CD4-positive, alpha-beta T cell treated with Interferon alpha-2 for 1 hour (primary cell): ENCODE measurements at regions not wholly inside any gene's neighbourhood (a gene's known extent, or its start where the extent isn't known, plus 50 kb on each side); places are given as distances from the start of the nearest gene placed in this dataset.
"Not testable (repeated sequence)": the region's sequence is repeated elsewhere in the genome, so short reads cannot be mapped to it uniquely, and the experiment has no call there.

Experiments used
- DNase-seq, 2 donors: peaks; one replicate each; pipeline ENCODE4 v3.0.0-alpha.2; 2020 to 2022

- no peak for DNase-seq
Measured at GRCh38 chr16:60204181-60204580, 1470.1 kb upstream of the GOT2 start.

GRCh38 chr16:60203525-60204124 is 1469.5 kb upstream of the GOT2 start:
- no peak for DNase-seq

GRCh38 chr16:60200729-60201128 is 1466.6 kb upstream of the GOT2 start:
- DNase-seq = not testable (repeated sequence)

- no peak for DNase-seq
Measured at GRCh38 chr16:60200161-60200560, 1466.0 kb upstream of the GOT2 start.

GRCh38 chr16:60199150-60199549 is 1465.0 kb upstream of the GOT2 start:
- DNase-seq = no peak

GRCh38 chr16:60181536-60181935 is 1447.4 kb upstream of the GOT2 start:
- DNase-seq = no peak

GRCh38 chr16:60180609-60181008 is 1446.5 kb upstream of the GOT2 start:
- DNase-seq = no peak

- no peak for DNase-seq
Measured at GRCh38 chr16:60170196-60170595, 1436.1 kb upstream of the GOT2 start.

- DNase-seq = no peak
Measured at GRCh38 chr16:60166111-60166510, 1432.0 kb upstream of the GOT2 start.

- DNase-seq = no peak
Measured at GRCh38 chr16:60151987-60152386, 1417.9 kb upstream of the GOT2 start.

GRCh38 chr16:60150907-60151306 is 1416.8 kb upstream of the GOT2 start:
- no peak for DNase-seq

GRCh38 chr16:60143348-60143705 is 1409.2 kb upstream of the GOT2 start:
- no peak for DNase-seq

- DNase-seq = no peak
Measured at GRCh38 chr16:60142619-60143347, 1408.7 kb upstream of the GOT2 start.

- DNase-seq = no peak
Measured at GRCh38 chr16:60137891-60138290, 1403.8 kb upstream of the GOT2 start.

GRCh38 chr16:60127196-60127595 is 1393.1 kb upstream of the GOT2 start:
- no peak for DNase-seq

- not testable (repeated sequence) for DNase-seq
Measured at GRCh38 chr16:60126115-60126514, 1392.0 kb upstream of the GOT2 start.

GRCh38 chr16:60123392-60124023 is 1389.4 kb upstream of the GOT2 start:
- DNase-seq = no peak

GRCh38 chr16:60120586-60120985 is 1386.5 kb upstream of the GOT2 start:
- DNase-seq = no peak

- DNase-seq = no peak
Measured at GRCh38 chr16:60110531-60110930, 1376.4 kb upstream of the GOT2 start.

GRCh38 chr16:60107871-60108270 is 1373.8 kb upstream of the GOT2 start:
- no peak for DNase-seq

- no peak for DNase-seq
Measured at GRCh38 chr16:60107437-60107836, 1373.3 kb upstream of the GOT2 start.

- no peak for DNase-seq
Measured at GRCh38 chr16:60100371-60100770, 1366.3 kb upstream of the GOT2 start.

- no peak for DNase-seq
Measured at GRCh38 chr16:60091529-60091928, 1357.4 kb upstream of the GOT2 start.

- no peak for DNase-seq
Measured at GRCh38 chr16:60091071-60091470, 1357.0 kb upstream of the GOT2 start.
